ENCODE measurements at regions not wholly inside any gene's neighbourhood (a gene's known extent, or its start where the extent isn't known, plus 50 kb on each side); places are given as distances from the start of the nearest gene placed in this dataset.

DNA sequence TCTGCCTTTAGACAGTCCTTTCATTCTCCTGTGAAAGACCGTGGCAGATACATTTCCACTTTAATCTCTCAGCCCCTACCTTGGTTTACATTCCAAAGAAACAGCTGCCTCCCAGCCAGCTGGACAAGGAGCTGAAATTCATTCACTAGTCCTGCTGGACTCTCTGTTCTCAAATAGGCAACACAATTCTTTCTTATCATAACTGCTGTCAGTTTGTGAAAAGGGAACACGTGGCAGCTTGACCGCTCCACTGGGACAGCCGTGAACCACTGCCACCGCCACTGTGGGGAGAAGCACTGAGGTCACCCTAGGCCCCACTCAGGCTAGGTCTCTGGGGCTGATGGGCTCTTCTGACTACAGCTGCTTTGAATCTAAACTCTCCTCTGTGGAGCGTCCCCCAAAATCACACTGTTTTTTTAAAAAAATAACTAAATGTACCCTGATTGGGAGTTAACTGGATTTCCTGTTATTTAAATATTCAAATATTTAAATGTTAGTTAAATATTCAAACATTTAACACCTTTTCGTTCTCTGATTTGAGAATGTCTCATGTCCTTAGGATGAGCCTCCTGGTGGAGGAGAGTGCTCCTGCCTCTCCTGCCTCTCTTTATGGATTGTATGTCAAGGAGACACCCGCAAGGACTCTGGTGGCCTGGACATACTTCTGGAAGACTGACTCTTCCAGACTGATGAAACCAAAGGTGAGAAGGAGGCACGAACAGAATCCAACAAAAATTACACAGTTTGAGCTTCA lies 120.1 kb downstream of the BOD1 start:
- Histone ChIP-seq H3K27ac (ENCODE audit: low read length) (no peak overlapping the region), H3K4me1 (ENCODE audit: control insufficient read depth, insufficient read depth, low read length) (peaks cover 7% of the 10 kb centered on the region), H3K9me3 (ENCODE audit: control insufficient read depth, insufficient read depth, low read length) (no peaks in the 10 kb centered on the region), H3K27me3 (ENCODE audit: control insufficient read depth, insufficient read depth, low read length) (no peaks in the 10 kb centered on the region), H3K36me3 (ENCODE audit: control insufficient read depth, insufficient read depth, low read length) (no peaks in the 10 kb centered on the region), H3K4me3 (ENCODE audit: low read length) (no peak overlapping the region)
- WGBS (ENCODE audit: insufficient coverage, insufficient read length) = no CpG with 5 or more reads among the region's 9 CpGs
- no peak for DNase-seq (ENCODE audit: low read depth, low spot score)

DNA sequence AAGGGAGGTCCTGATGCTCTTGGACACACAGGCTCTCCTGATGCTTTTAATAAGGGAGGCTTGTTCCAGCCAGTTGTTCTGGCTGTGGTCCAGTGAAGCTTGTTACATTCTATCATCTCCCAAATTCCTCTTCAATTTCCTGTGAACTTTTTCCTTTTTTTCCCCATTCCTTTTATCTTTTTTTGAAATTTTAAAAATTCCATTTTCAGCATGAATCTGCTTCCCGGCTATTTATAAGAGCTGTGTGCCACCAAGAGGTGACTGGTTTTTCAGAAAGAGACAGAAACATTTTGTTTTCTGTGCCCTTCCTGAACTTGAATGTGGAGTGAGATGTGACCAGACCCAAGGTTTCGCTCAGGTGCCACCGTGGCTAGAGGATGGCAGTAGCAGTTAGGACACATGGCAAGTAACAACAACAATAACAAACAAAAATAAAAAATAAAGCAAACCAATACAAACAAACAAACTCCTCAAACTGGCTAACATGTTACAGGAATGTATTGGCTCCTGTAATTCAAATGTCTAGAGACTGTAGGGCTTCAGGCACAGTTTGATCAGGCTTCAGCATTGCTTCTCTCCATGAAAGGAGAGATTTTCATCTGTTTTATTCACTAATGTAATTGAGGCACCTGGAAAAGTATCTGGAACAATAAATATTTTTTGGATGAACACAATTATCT lies 121.1 kb downstream of the BOD1 start:
- no peaks in the 10 kb centered on the region for H3K9me3 ChIP-seq (ENCODE audit: control insufficient read depth, insufficient read depth, low read length)
- no peak for DNase-seq (ENCODE audit: low read depth, low spot score)
- H3K27ac ChIP-seq (ENCODE audit: low read length) = no peak overlapping the region
- peaks cover 7% of the 10 kb centered on the region for H3K4me1 ChIP-seq (ENCODE audit: control insufficient read depth, insufficient read depth, low read length)
- H3K4me3 ChIP-seq (ENCODE audit: low read length) = no peak overlapping the region
- no CpG with 5 or more reads among the region's 3 CpGs for WGBS (ENCODE audit: insufficient coverage, insufficient read length)
- H3K36me3 ChIP-seq (ENCODE audit: control insufficient read depth, insufficient read depth, low read length) = no peaks in the 10 kb centered on the region
- H3K27me3 ChIP-seq (ENCODE audit: control insufficient read depth, insufficient read depth, low read length) = no peaks in the 10 kb centered on the region

DNA sequence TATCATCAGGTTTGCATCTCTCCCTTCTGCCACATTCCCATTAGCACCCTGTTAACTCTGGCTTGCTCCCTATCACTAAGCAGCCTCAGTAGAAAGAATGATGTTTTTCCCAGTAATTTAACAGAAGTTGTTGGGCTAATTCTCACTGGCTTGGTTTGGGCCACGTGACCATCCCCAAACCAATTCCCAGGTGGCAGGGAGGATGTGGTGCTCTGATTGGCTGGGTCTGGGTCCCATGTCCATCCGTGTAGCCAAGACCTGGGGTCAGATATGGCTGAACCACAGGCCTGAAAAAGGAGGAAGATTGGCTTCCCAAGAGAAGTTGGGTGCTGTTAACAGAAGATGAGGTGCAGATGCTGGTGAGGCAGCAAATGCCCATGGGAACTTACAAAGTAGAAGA lies 122.0 kb downstream of the BOD1 start:
- Histone ChIP-seq H3K9me3 (ENCODE audit: control insufficient read depth, insufficient read depth, low read length) (no peaks in the 10 kb centered on the region), H3K27me3 (ENCODE audit: control insufficient read depth, insufficient read depth, low read length) (no peaks in the 10 kb centered on the region), H3K4me1 (ENCODE audit: control insufficient read depth, insufficient read depth, low read length) (peaks cover 6% of the 10 kb centered on the region), H3K4me3 (ENCODE audit: low read length) (no peak overlapping the region), H3K36me3 (ENCODE audit: control insufficient read depth, insufficient read depth, low read length) (no peaks in the 10 kb centered on the region), H3K27ac (ENCODE audit: low read length) (no peak overlapping the region)
- no peak for DNase-seq (ENCODE audit: low read depth, low spot score)
- WGBS (ENCODE audit: insufficient coverage, insufficient read length) = no CpG with 5 or more reads among the region's 2 CpGs

DNA sequence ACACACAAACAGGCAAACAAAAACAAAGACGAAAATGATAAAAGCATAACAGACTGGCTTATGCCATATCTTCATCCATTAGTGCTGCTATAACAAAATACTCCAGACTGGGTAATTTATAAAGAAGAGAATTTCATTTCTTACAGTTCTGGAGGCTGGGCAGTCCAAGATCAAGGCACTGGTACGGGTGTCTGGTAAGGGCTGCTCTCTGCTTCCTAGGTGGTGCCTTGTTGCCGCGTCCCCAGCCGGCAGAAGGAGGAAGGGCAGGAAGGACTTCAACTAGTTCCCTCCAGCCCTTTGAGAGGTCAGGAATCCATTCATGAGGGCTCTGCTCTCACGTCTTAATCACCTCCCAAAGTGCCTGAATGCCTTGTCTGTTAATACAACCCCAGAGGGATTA lies 122.6 kb downstream of the BOD1 start:
- Histone ChIP-seq H3K9me3 (ENCODE audit: control insufficient read depth, insufficient read depth, low read length) (no peaks in the 10 kb centered on the region), H3K4me3 (ENCODE audit: low read length) (no peak overlapping the region), H3K4me1 (ENCODE audit: control insufficient read depth, insufficient read depth, low read length) (peaks cover under 1% of the 10 kb centered on the region; the same call in 1 of the 2 replicates), H3K27ac (ENCODE audit: low read length) (no peak overlapping the region), H3K27me3 (ENCODE audit: control insufficient read depth, insufficient read depth, low read length) (no peaks in the 10 kb centered on the region), H3K36me3 (ENCODE audit: control insufficient read depth, insufficient read depth, low read length) (no peaks in the 10 kb centered on the region)
- no CpG with 5 or more reads among the region's 6 CpGs for WGBS (ENCODE audit: insufficient coverage, insufficient read length)
- DNase-seq (ENCODE audit: low read depth, low spot score) = no peak

DNA sequence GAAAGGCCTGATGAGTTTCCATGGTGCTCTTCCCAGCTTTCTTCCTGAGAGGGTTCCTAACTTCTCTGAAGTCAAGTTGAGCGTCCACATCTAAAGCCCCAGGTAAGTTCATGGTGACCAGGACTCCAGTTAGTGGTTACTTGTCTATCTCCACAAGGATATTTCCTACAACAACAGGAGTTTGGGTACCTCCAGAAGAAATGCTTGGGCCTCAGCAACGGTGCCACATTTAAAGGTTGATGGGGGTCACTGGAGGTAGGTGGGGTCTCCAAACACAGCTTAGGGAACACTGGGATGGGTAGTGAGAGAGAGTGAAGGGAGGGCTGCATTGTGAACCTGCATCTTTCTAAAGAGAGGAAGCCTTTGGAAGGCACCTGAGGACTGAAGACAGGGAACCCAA lies 123.4 kb downstream of the BOD1 start:
- Histone ChIP-seq H3K36me3 (ENCODE audit: control insufficient read depth, insufficient read depth, low read length) (no peaks in the 10 kb centered on the region), H3K4me3 (ENCODE audit: low read length) (no peak overlapping the region), H3K9me3 (ENCODE audit: control insufficient read depth, insufficient read depth, low read length) (no peaks in the 10 kb centered on the region), H3K27ac (ENCODE audit: low read length) (no peak overlapping the region), H3K4me1 (ENCODE audit: control insufficient read depth, insufficient read depth, low read length) (no peaks in the 10 kb centered on the region), H3K27me3 (ENCODE audit: control insufficient read depth, insufficient read depth, low read length) (no peaks in the 10 kb centered on the region)
- DNase-seq (ENCODE audit: low read depth, low spot score) = no peak
- WGBS (ENCODE audit: insufficient coverage, insufficient read length) = no CpG with 5 or more reads among the region's 2 CpGs

DNA sequence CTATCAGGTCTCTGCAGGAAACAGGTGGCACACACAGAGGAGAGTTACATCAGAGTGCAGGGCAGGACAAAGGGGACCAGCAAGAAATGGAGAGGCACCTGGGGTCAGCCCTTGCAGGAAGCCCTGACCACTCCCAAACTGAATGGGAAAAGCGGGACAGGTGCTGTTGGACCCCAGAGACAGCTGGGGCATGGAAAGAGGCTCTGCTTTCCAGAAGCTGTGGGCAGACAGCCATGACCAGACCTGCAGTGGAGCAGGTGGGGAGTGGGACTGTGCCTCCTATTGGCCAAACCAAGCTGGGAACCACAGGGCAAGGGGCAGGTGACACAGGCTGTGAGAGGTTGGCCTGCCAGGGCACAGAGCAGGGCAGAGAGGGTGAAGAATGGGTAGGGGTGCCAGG lies 125.8 kb downstream of the BOD1 start:
- Histone ChIP-seq H3K27ac (ENCODE audit: low read length) (no peak overlapping the region), H3K4me1 (ENCODE audit: control insufficient read depth, insufficient read depth, low read length) (no peaks in the 10 kb centered on the region), H3K9me3 (ENCODE audit: control insufficient read depth, insufficient read depth, low read length) (no peaks in the 10 kb centered on the region), H3K4me3 (ENCODE audit: low read length) (no peak overlapping the region), H3K27me3 (ENCODE audit: control insufficient read depth, insufficient read depth, low read length) (no peaks in the 10 kb centered on the region), H3K36me3 (ENCODE audit: control insufficient read depth, insufficient read depth, low read length) (no peaks in the 10 kb centered on the region)
- no peak for DNase-seq (ENCODE audit: low read depth, low spot score)
- no CpG with 5 or more reads among the region's 1 CpG for WGBS (ENCODE audit: insufficient coverage, insufficient read length)

DNA sequence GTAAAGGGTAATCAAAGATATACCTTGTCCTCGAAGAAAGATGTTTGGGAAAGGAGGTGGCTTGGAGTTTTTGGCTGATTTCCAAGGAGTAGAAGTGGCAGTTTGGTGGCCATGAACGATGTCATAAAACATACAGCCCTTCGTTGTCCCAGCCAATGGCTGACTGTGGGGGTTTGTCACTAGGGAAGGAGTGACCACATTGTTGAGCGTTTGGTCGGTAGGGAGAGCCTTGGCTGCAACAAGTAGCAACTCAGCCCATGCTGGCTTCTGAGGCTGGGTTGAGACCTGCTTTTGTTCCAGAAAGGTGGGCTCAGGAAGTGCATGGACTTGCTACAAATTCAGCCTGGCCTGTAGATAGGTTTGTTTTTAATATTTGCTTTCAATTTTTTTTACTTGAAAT lies 128.3 kb downstream of the BOD1 start:
- no peak overlapping the region for H3K4me3 ChIP-seq (ENCODE audit: low read length)
- no peaks in the 10 kb centered on the region for H3K36me3 ChIP-seq (ENCODE audit: control insufficient read depth, insufficient read depth, low read length)
- WGBS (ENCODE audit: insufficient coverage, insufficient read length) = no CpG with 5 or more reads among the region's 5 CpGs
- no peaks in the 10 kb centered on the region for H3K27me3 ChIP-seq (ENCODE audit: control insufficient read depth, insufficient read depth, low read length)
- DNase-seq (ENCODE audit: low read depth, low spot score) = no peak
- no peaks in the 10 kb centered on the region for H3K9me3 ChIP-seq (ENCODE audit: control insufficient read depth, insufficient read depth, low read length)
- no peaks in the 10 kb centered on the region for H3K4me1 ChIP-seq (ENCODE audit: control insufficient read depth, insufficient read depth, low read length)
- no peak overlapping the region for H3K27ac ChIP-seq (ENCODE audit: low read length)

DNA sequence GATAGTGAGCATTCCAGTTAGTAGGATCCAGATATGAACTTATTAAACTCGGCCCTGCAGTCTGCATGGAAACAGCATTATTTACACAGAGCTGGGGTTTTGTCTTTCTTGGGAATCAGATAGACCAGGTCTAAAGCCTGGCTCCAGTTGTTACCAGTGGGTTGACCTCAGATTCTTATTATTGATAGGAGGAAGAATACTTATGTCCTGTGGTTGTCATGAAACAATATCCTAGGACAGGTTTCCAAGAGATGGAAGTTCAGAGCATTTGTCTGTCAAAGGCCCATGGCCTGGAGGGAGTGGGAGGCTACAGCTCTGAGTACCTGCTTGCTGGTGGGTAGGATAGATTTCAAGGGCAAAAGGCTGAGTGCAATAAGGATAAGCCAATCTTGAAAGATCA lies 129.2 kb downstream of the BOD1 start:
- no CpG with 5 or more reads among the region's 1 CpG for WGBS (ENCODE audit: insufficient coverage, insufficient read length)
- Histone ChIP-seq H3K9me3 (ENCODE audit: control insufficient read depth, insufficient read depth, low read length) (no peaks in the 10 kb centered on the region), H3K27me3 (ENCODE audit: control insufficient read depth, insufficient read depth, low read length) (no peaks in the 10 kb centered on the region), H3K4me3 (ENCODE audit: low read length) (no peak overlapping the region), H3K27ac (ENCODE audit: low read length) (no peak overlapping the region), H3K36me3 (ENCODE audit: control insufficient read depth, insufficient read depth, low read length) (no peaks in the 10 kb centered on the region), H3K4me1 (ENCODE audit: control insufficient read depth, insufficient read depth, low read length) (no peaks in the 10 kb centered on the region)
- no peak for DNase-seq (ENCODE audit: low read depth, low spot score)

DNA sequence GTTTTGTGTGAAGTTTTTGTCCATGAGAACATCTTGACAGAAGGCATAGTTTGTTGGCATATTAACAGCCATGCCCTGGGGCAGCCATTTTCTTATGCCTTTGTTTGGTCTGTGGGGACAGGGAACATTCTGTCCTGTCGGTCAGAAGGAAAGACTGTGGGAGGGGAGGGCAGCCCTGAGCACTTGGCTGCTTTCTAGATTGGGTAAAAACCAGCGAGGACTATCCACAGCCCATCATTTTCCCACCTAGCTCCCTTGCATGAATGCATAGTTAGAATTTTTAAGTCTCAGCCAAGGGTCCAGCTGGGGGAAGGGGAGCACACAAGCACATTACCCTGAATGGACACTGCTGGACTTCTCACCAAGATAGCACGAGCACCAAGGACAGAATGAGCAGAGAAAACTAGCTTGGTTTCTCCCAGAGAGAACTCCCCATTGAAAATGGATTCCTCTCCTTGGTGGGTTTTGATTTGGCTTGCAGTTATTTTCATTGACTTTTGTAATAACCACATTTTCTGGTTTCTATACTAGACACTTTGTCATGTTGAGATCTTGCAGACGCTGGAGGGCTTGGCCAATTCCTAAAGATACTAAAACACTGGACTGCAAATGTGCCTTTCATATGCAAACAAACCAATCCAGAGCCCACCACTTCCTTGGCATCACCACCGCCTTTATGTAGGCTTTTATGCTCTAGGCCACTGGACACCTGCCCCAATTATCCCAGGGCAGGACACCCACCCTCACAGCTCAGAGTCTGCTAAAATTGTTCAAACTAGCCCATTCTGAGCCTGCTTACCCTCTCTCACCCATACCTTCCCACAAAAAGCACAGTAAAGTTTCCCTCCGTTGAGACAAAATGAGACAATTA lies 129.9 kb downstream of the BOD1 start:
- Histone ChIP-seq H3K36me3 (ENCODE audit: control insufficient read depth, insufficient read depth, low read length) (no peaks in the 10 kb centered on the region), H3K4me3 (ENCODE audit: low read length) (no peak overlapping the region), H3K9me3 (ENCODE audit: control insufficient read depth, insufficient read depth, low read length) (no peaks in the 10 kb centered on the region), H3K27me3 (ENCODE audit: control insufficient read depth, insufficient read depth, low read length) (no peaks in the 10 kb centered on the region), H3K4me1 (ENCODE audit: control insufficient read depth, insufficient read depth, low read length) (no peaks in the 10 kb centered on the region), H3K27ac (ENCODE audit: low read length) (no peak overlapping the region)
- no peak for DNase-seq (ENCODE audit: low read depth, low spot score)
- WGBS (ENCODE audit: insufficient coverage, insufficient read length) = no CpG with 5 or more reads among the region's 6 CpGs

DNA sequence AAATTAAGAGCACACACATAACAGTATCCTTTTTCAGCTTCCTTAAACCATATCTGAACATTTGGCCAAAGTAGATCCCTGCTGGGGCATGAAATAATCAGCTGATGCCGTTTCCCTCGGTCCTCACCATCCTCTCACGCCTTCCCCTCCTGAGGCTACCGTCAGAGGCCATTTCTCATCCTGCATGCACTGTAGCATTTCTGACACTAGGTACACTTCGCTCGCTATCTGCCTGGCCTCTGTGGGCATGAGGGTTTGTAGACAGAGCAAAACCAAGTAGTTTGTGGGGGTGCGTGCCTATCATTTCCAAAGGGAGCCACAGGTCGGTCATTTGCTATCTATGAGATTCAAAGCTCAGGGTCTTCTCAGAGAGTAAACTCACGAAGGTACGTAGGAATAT lies 131.9 kb downstream of the BOD1 start:
- H3K27me3 ChIP-seq (ENCODE audit: control insufficient read depth, insufficient read depth, low read length) = no peaks in the 10 kb centered on the region
- no peaks in the 10 kb centered on the region for H3K4me1 ChIP-seq (ENCODE audit: control insufficient read depth, insufficient read depth, low read length)
- no peaks in the 10 kb centered on the region for H3K36me3 ChIP-seq (ENCODE audit: control insufficient read depth, insufficient read depth, low read length)
- H3K27ac ChIP-seq (ENCODE audit: low read length) = no peak overlapping the region
- no peak for DNase-seq (ENCODE audit: low read depth, low spot score)
- WGBS (ENCODE audit: insufficient coverage, insufficient read length) = no CpG with 5 or more reads among the region's 10 CpGs
- no peak overlapping the region for H3K4me3 ChIP-seq (ENCODE audit: low read length)
- no peaks in the 10 kb centered on the region for H3K9me3 ChIP-seq (ENCODE audit: control insufficient read depth, insufficient read depth, low read length)
